ENCODE measurements at regions not wholly inside any gene's neighbourhood (a gene's known extent, or its start where the extent isn't known, plus 50 kb on each side); places are given as distances from the start of the nearest gene placed in this dataset.

DNA sequence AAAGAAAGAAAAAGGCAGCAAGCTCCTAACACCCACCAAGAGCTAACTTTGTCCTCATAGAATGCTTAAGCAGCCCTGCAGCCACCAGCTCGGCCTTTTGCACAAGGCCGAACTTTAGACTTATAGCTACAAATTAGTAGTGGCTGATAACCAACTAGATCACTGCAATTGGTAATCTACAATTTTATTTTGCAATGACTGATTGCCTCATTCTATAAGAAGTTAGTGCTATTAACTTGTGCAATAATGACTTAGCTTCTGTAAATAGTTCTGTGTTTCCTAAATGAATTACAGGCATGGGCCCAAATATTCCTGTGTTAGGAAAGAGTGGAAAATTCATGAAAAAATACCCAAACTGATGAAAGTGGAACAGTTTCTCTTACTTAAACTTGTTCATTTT lies 284.8 kb upstream of the CFAP20DC start:
- no peak for DNase-seq (ENCODE audit: low read depth)
- Mint-ChIP-seq H3K4me3 (ENCODE audit: unreplicated experiment) (no peak overlapping the region), H3K27ac (ENCODE audit: unreplicated experiment) (no peak overlapping the region), H3K27me3 (ENCODE audit: low read depth, unreplicated experiment) (peaks cover 2% of the 10 kb centered on the region), H3K4me1 (ENCODE audit: low read depth, unreplicated experiment) (no peaks in the 10 kb centered on the region), H3K36me3 (ENCODE audit: low read depth, unreplicated experiment) (no peaks in the 10 kb centered on the region), H3K9me3 (ENCODE audit: unreplicated experiment) (peaks cover 2% of the 10 kb centered on the region)
- Histone ChIP-seq H3K27me3 (ENCODE audit: insufficient read depth, low read length) (no peaks in the 10 kb centered on the region), H3K36me3 (ENCODE audit: insufficient read depth, low read length) (no peaks in the 10 kb centered on the region), H2AFZ (ENCODE audit: low read depth, low read length) (no peak overlapping the region), H3K79me2 (ENCODE audit: insufficient read depth, low read length) (no peaks in the 10 kb centered on the region), H3K4me1 (ENCODE audit: insufficient read depth, low read length) (no peaks in the 10 kb centered on the region), H3K9me3 (ENCODE audit: insufficient read depth, low read depth, low read length) (no peaks in the 10 kb centered on the region), H3K4me3 (ENCODE audit: insufficient read depth, low read depth, low read length) (no peak overlapping the region), H3K4me2 (ENCODE audit: low read length) (no peak overlapping the region), H4K20me1 (ENCODE audit: insufficient read depth, low read length) (no peaks in the 10 kb centered on the region), H3K27ac (ENCODE audit: low read depth, low read length) (no peak overlapping the region), H3K9ac (ENCODE audit: low read length) (no peak overlapping the region)
- TF ChIP-seq, protein P1, sequence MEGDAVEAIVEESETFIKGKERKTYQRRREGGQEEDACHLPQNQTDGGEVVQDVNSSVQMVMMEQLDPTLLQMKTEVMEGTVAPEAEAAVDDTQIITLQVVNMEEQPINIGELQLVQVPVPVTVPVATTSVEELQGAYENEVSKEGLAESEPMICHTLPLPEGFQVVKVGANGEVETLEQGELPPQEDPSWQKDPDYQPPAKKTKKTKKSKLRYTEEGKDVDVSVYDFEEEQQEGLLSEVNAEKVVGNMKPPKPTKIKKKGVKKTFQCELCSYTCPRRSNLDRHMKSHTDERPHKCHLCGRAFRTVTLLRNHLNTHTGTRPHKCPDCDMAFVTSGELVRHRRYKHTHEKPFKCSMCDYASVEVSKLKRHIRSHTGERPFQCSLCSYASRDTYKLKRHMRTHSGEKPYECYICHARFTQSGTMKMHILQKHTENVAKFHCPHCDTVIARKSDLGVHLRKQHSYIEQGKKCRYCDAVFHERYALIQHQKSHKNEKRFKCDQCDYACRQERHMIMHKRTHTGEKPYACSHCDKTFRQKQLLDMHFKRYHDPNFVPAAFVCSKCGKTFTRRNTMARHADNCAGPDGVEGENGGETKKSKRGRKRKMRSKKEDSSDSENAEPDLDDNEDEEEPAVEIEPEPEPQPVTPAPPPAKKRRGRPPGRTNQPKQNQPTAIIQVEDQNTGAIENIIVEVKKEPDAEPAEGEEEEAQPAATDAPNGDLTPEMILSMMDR (IDR thresholded peaks at IDR 0.05; ENCODE audit: insufficient read depth, low read depth, low read length), result no peak
- TF ChIP-seq EZH2 (IDR thresholded peaks at IDR 0.05; ENCODE audit: insufficient read depth, low read length), result no peak
- no peak for FAIRE-seq

DNA sequence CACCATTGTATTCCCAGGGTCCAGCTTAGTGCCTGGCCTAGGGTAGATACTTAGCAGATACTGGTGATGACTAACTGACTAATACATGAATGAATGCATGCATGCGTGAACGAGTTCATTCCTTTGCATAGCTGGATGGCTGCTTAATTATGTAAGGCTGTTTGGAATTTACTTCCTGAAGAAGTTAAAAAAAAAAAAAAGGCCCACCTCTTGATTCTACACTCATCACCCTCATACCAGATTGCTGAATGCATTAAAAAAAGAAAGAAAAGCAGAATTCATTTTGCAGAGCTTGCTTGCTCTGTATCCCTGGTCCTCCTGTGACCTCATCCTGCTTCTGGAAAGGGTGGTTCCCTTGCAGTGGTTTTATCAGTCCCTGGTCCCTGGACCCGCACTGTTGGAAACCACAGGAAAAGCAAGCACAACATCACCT lies 277.6 kb upstream of the CFAP20DC start:
- H3K9me3 Mint-ChIP-seq (ENCODE audit: unreplicated experiment), result peaks cover 2% of the 10 kb centered on the region
- H3K36me3 Mint-ChIP-seq (ENCODE audit: low read depth, unreplicated experiment), result no peaks in the 10 kb centered on the region
- TF ChIP-seq, protein P1 (IDR thresholded peaks at IDR 0.05; ENCODE audit: insufficient read depth, low read depth, low read length), result no peak
- no peak for TF ChIP-seq EZH2 (IDR thresholded peaks at IDR 0.05; ENCODE audit: insufficient read depth, low read length)
- no peaks in the 10 kb centered on the region for H3K27me3 Mint-ChIP-seq (ENCODE audit: low read depth, unreplicated experiment)
- DNase-seq (ENCODE audit: low read depth) (peak; percentile 99), FAIRE-seq (peak; percentile 100)
- Histone ChIP-seq H4K20me1 (ENCODE audit: insufficient read depth, low read length) (no peaks in the 10 kb centered on the region), H3K9ac (ENCODE audit: low read length) (peak overlapping the region; percentile 25), H2AFZ (ENCODE audit: low read depth, low read length) (no peak overlapping the region), H3K27ac (ENCODE audit: low read depth, low read length) (peak overlapping the region; percentile 64), H3K4me1 (ENCODE audit: insufficient read depth, low read length) (peaks cover 17% of the 10 kb centered on the region), H3K36me3 (ENCODE audit: insufficient read depth, low read length) (no peaks in the 10 kb centered on the region), H3K4me3 (ENCODE audit: insufficient read depth, low read depth, low read length) (no peak overlapping the region), H3K27me3 (ENCODE audit: insufficient read depth, low read length) (no peaks in the 10 kb centered on the region), H3K79me2 (ENCODE audit: insufficient read depth, low read length) (no peaks in the 10 kb centered on the region), H3K9me3 (ENCODE audit: insufficient read depth, low read depth, low read length) (no peaks in the 10 kb centered on the region), H3K4me2 (ENCODE audit: low read length) (peak overlapping the region; percentile 69)
- peak overlapping the region; percentile 13 for H3K27ac Mint-ChIP-seq (ENCODE audit: unreplicated experiment)
- H3K4me1 Mint-ChIP-seq (ENCODE audit: low read depth, unreplicated experiment), result peaks cover 11% of the 10 kb centered on the region
- no peak overlapping the region for H3K4me3 Mint-ChIP-seq (ENCODE audit: unreplicated experiment)

DNA sequence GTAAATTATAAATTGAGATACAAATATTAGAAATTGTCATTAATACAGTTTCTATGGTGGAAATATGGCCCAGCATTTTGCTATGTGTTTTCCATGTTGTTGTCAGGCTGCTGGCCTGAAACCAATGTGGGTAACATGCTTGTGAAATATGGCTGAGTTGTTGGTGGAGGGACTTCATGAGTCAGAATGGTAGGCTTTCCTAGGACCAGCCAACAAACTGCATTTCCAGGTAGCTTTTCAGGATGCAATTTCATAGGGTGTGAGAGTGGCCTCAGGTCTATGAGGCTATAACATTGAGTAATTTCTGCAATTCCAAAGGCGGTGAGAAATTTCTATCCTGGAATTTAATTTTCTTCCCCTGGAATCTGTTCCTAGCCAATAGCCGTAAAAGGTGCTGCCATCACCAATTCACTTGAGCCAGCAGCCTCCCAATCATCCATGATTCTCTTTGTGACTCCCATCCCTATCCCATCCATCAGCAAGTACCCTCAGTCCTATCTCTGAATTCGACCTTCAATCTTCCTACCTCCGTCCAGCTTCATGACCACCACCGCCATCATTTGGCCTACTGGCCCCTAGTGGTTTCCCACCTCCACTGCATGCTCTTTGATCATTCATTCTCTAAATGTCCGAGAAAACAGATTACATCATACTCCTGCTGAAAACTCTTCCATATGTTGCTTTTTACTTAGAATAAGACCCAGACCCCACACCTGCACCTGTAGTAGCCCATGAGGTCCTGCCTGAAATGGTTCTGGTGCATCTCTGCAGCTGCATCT lies 276.6 kb upstream of the CFAP20DC start:
- Mint-ChIP-seq H3K4me1 (ENCODE audit: low read depth, unreplicated experiment) (peaks cover 11% of the 10 kb centered on the region), H3K27me3 (ENCODE audit: low read depth, unreplicated experiment) (no peaks in the 10 kb centered on the region), H3K4me3 (ENCODE audit: unreplicated experiment) (no peak overlapping the region), H3K27ac (ENCODE audit: unreplicated experiment) (peak overlapping the region; percentile 17), H3K9me3 (ENCODE audit: unreplicated experiment) (no peaks in the 10 kb centered on the region), H3K36me3 (ENCODE audit: low read depth, unreplicated experiment) (no peaks in the 10 kb centered on the region)
- Histone ChIP-seq H3K4me3 (ENCODE audit: insufficient read depth, low read depth, low read length) (no peak overlapping the region), H3K9ac (ENCODE audit: low read length) (peak overlapping the region; percentile 9), H3K27ac (ENCODE audit: low read depth, low read length) (peak overlapping the region; percentile 64), H3K79me2 (ENCODE audit: insufficient read depth, low read length) (no peaks in the 10 kb centered on the region), H3K9me3 (ENCODE audit: insufficient read depth, low read depth, low read length) (no peaks in the 10 kb centered on the region), H3K27me3 (ENCODE audit: insufficient read depth, low read length) (no peaks in the 10 kb centered on the region), H3K4me1 (ENCODE audit: insufficient read depth, low read length) (peaks cover 17% of the 10 kb centered on the region), H3K4me2 (ENCODE audit: low read length) (peak overlapping the region; percentile 69), H3K36me3 (ENCODE audit: insufficient read depth, low read length) (no peaks in the 10 kb centered on the region), H2AFZ (ENCODE audit: low read depth, low read length) (peak overlapping the region; percentile 12), H4K20me1 (ENCODE audit: insufficient read depth, low read length) (no peaks in the 10 kb centered on the region)
- TF ChIP-seq, protein P1 (IDR thresholded peaks at IDR 0.05; ENCODE audit: insufficient read depth, low read depth, low read length), result peak; percentile 48
- no peak for TF ChIP-seq EZH2 (IDR thresholded peaks at IDR 0.05; ENCODE audit: insufficient read depth, low read length)
- DNase-seq (ENCODE audit: low read depth) (peak; percentile 6), FAIRE-seq (no peak)
